ENCODE measurements at regions not wholly inside any gene's neighbourhood (a gene's known extent, or its start where the extent isn't known, plus 50 kb on each side); places are given as distances from the start of the nearest gene placed in this dataset.

GRCh38 chr1:83762039-83762365 lies 236.9 kb downstream of the TTLL7 start:
- Histone ChIP-seq H3K36me3 (ENCODE audit: control insufficient read depth, insufficient read depth, low read length) (no peaks in the 10 kb centered on the region), H2AK5ac (ENCODE audit: low read depth, low read length) (no peak overlapping the region), H3K14ac (replicated peaks; ENCODE audit: low read depth, low read length) (no peak overlapping the region), H3K27ac (ENCODE audit: insufficient read depth, low read length) (no peak overlapping the region), H3K18ac (ENCODE audit: low read depth, low read length) (no peak overlapping the region), H3K56ac (ENCODE audit: extremely low read depth, insufficient read depth, low read length) (no peak overlapping the region), H2BK20ac (ENCODE audit: low read depth, low read length) (no peak overlapping the region), H2AK9ac (replicated peaks; ENCODE audit: low read depth, low read length, poor library complexity) (no peak overlapping the region), H3K4ac (ENCODE audit: low read depth, low read length) (no peak overlapping the region), H3K27me3 (ENCODE audit: control insufficient read depth, insufficient read depth, low read length) (0 out of 2 replicates have a peak, but pooled peaks cover 1% of the 10 kb centered on the region), H3K9me3 (ENCODE audit: control insufficient read depth, insufficient read depth, low read length) (no peaks in the 10 kb centered on the region), H3K9ac (ENCODE audit: low read depth, low read length) (no peak overlapping the region), H3K4me3 (ENCODE audit: insufficient read depth, low read depth, low read length) (no peak overlapping the region), H4K5ac (ENCODE audit: low read depth, low read length) (no peak overlapping the region), H2BK15ac (ENCODE audit: low read depth, low read length) (no peak overlapping the region), H3K9me1 (ENCODE audit: insufficient read depth, low read length) (no peaks in the 10 kb centered on the region), H4K20me1 (ENCODE audit: insufficient read depth, low read length) (no peaks in the 10 kb centered on the region), H4K8ac (ENCODE audit: low read depth in 2 of 2, low read length in 2 of 2) (no peak overlapping the region), H4K91ac (ENCODE audit: insufficient read depth, low read depth, low read length) (no peak overlapping the region), H2BK5ac (ENCODE audit: low read depth, low read length, poor library complexity, severe bottlenecking) (no peak overlapping the region), H3K23ac (ENCODE audit: low read depth, low read length) (no peak overlapping the region), H2BK120ac (ENCODE audit: low read depth, low read length) (no peak overlapping the region), H3K4me1 (ENCODE audit: control insufficient read depth, insufficient read depth, low read length) (no peaks in the 10 kb centered on the region), H3K4me2 (ENCODE audit: low read depth, low read length) (no peak overlapping the region), H3K79me1 (ENCODE audit: low read depth in 1 of 2, low read length in 2 of 2) (no peaks in the 10 kb centered on the region), H2AFZ (replicated peaks; ENCODE audit: low read length, poor library complexity) (no peak overlapping the region)
- dilution Hi-C loops (cut with HindIII; ENCODE audit: low sequenced_read_pairs, unreplicated experiment): no loop called here
- POLR2A ChIA-PET (ENCODE audit: unreplicated experiment): no interaction called here
- no CpG with 5 or more reads among the region's 3 CpGs for WGBS, 2 experiments (ENCODE audit: extremely low coverage in 2 of 2, insufficient read length in 1 of 2)
- TF ChIP-seq USF2 (IDR thresholded peaks at IDR 0.05; ENCODE audit: low read depth, low read length) (no peak), CEBPB (IDR thresholded peaks at IDR 0.05; ENCODE audit: low read depth, low read length) (no peak), RFX5 (IDR thresholded peaks at IDR 0.05; ENCODE audit: low read depth, low read length) (no peak), RCOR1 (IDR thresholded peaks at IDR 0.05; ENCODE audit: insufficient replicate concordance, low read length) (no peak), FOS (IDR thresholded peaks at IDR 0.05; ENCODE audit: low read depth, low read length) (no peak), MAFK (IDR thresholded peaks at IDR 0.05; ENCODE audit: low read depth, low read length) (no peak), BHLHE40 (IDR thresholded peaks at IDR 0.05; ENCODE audit: low read depth, low read length) (no peak), CTCF (conservative IDR thresholded peaks at IDR 0.05; ENCODE audit: low read depth, low read length) (no peak)
- in situ Hi-C loops (cut with MboI; ENCODE audit: low sequenced_read_pairs): no loop called here
- no TSS peak for BruUV-seq (replicated peaks)
- CTCF ChIA-PET: no interaction called here
- intact Hi-C loops (cut with micrococcal nuclease): no loop called here
- DNase-seq (no peak), ATAC-seq (ENCODE audit: low read depth) (no peak)
